ENCODE measurements at regions not wholly inside any gene's neighbourhood (a gene's known extent, or its start where the extent isn't known, plus 50 kb on each side); places are given as distances from the start of the nearest gene placed in this dataset.

GRCh38 chr20:63065911-63066310 is 59.1 kb upstream of the BHLHE23 start:
- POLR2A ChIA-PET: no interaction called here
- H4K20me1 ChIP-seq (ENCODE audit: insufficient read depth): no peaks in the 10 kb centered on the region
- CTCF ChIA-PET: interaction anchor here (1.5 to 2.3 kb wide), 2 partner anchors 10 to 93 kb away, joined by 5 to 7 read pairs; no protein-coding TSS in a partner anchor
- H3K27ac ChIP-seq (ENCODE audit: low read depth in 2 of 2, low read length in 1 of 2): no peak overlapping the region
- peaks cover 0 to 3% of the 10 kb centered on the region in 2 experiments; a peak in 1 of 4 replicates for H3K4me1 ChIP-seq (ENCODE audit: control insufficient read depth in 1 of 2, insufficient read depth in 2 of 2, low read depth in 1 of 2, low read length in 1 of 2)
- WGBS (ENCODE audit: low lambda C conversion rate): 45% methylated on average over 11 of the region's 16 CpGs
- H3K79me2 ChIP-seq (ENCODE audit: insufficient read depth): no peaks in the 10 kb centered on the region
- no peaks in the 10 kb centered on the region for H3K9me2 ChIP-seq
- H3K4me2 ChIP-seq: no peak overlapping the region
- no peak overlapping the region for H3K9ac ChIP-seq
- no peak overlapping the region for H3K4me3 ChIP-seq (ENCODE audit: low read depth in 2 of 2, low read length in 1 of 2)
- TF ChIP-seq RCOR1 (IDR thresholded peaks at IDR 0.05; ENCODE audit: low read length) (no peak), USF1 (IDR thresholded peaks at IDR 0.05; ENCODE audit: borderline replicate concordance, low read depth) (no peak), CHD2 (IDR thresholded peaks at IDR 0.05; ENCODE audit: low read length, partially characterized antibody) (no peak), FOSL2 (IDR thresholded peaks at IDR 0.05; ENCODE audit: borderline replicate concordance, low read depth) (no peak), RAD21 (IDR thresholded peaks at IDR 0.05; ENCODE audit: low read length) (no peak), NRF1 (IDR thresholded peaks at IDR 0.05; ENCODE audit: low read depth, low read length) (no peak), GATA2 (CRISPR knock-in tag; IDR thresholded peaks at IDR 0.05) (no peak), REST (IDR thresholded peaks at IDR 0.05; ENCODE audit: low read depth, low read length) (no peak), CTCF (IDR thresholded peaks at IDR 0.05) (no peak), EP300 (IDR thresholded peaks at IDR 0.05; ENCODE audit: borderline replicate concordance in 1 of 2, low read depth in 1 of 2, low read length in 1 of 2) (no peak), POLR2AphosphoS5 (IDR thresholded peaks at IDR 0.05; ENCODE audit: low read depth, low read length) (no peak), ELF1 (IDR thresholded peaks at IDR 0.05) (no peak), RXRA (IDR thresholded peaks at IDR 0.05; ENCODE audit: borderline replicate concordance, low read depth) (no peak), SIN3A (IDR thresholded peaks at IDR 0.05; ENCODE audit: borderline replicate concordance, low read depth, low read length) (no peak), GABPA (IDR thresholded peaks at IDR 0.05; ENCODE audit: low read depth) (no peak), TAF1 (IDR thresholded peaks at IDR 0.05; ENCODE audit: borderline replicate concordance, low read depth, low read length) (no peak), FOXJ3 (CRISPR knock-in tag; IDR thresholded peaks at IDR 0.05) (no peak), TEAD4 (IDR thresholded peaks at IDR 0.05; ENCODE audit: borderline replicate concordance, insufficient read depth) (no peak), MAX (IDR thresholded peaks at IDR 0.05; ENCODE audit: low read depth) (no peak), USF2 (IDR thresholded peaks at IDR 0.05; ENCODE audit: borderline replicate concordance, low read depth, low read length) (no peak)
- no peaks in the 10 kb centered on the region for H3K36me3 ChIP-seq (replicated peaks in 1 of 2; ENCODE audit: control insufficient read depth in 1 of 2, insufficient read depth in 2 of 2, low read length in 1 of 2)
- H3F3A ChIP-seq (replicated peaks; ENCODE audit: insufficient read depth): no peaks in the 10 kb centered on the region
- no peaks in the 10 kb centered on the region for H3K9me3 ChIP-seq
- DNase-seq: no peak
- no peak overlapping the region for H2AFZ ChIP-seq (ENCODE audit: low read depth)
- H3K27me3 ChIP-seq (ENCODE audit: insufficient read depth): no peaks in the 10 kb centered on the region

All from SK-N-SH (cell line).